ENCODE measurements at regions not wholly inside any gene's neighbourhood (a gene's known extent, or its start where the extent isn't known, plus 50 kb on each side); places are given as distances from the start of the nearest gene placed in this dataset.

DNA sequence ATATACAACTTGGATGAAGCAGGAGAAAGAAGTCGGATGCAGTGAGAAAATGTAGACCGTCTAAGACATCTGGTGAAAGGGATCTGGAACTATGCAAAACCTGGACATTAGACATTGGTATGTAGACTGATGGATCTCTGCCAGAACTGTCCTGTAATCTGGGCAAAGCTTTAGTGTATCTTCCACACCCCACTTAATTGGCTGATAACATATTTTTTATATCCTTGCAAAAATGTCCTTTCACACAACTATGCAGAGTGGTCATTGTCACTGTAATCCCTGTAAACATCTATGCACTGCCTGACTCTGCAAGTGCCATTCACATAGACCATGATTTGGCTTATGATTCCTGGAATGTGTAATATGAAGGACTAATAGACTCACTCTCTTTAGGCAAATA, 163.1 kb downstream of the TUSC7 start:
- TF ChIP-seq EZH2 (IDR thresholded peaks at IDR 0.05; ENCODE audit: insufficient read depth, poor library complexity, severe bottlenecking) (no peak), EZH2phosphoT487 (IDR thresholded peaks at IDR 0.05; ENCODE audit: insufficient read depth, low read depth) (no peak)

Measured in GM23248 (cell line).